Psoas muscle (tissue), 7 donors: ENCODE measurements at regions not wholly inside any gene's neighbourhood (a gene's known extent, or its start where the extent isn't known, plus 50 kb on each side); places are given as distances from the start of the nearest gene placed in this dataset.
"Not testable (repeated sequence)": the region's sequence is repeated elsewhere in the genome, so short reads cannot be mapped to it uniquely, and the experiment has no call there.

Source experiments
- ATAC-seq, 4 donors: fragments of 200-7000 bp; cut with Tn5 transposase; one replicate each; pipeline ENCODE4 v1.9.1; 2020; ENCODE audit warnings: moderate library complexity in 3 of 4, mild to moderate bottlenecking in 2 of 4
- DNase-seq, 2 donors: peaks; one replicate each; pipeline ENCODE4 v3.0.0-alpha.2; 2020
- H3K27ac ChIP-seq: fragments of 200-600 bp; one replicate; pipeline ENCODE4 v1.8.0; 2022
- H3K27me3 ChIP-seq, 3 donors: fragments of 200-600 bp in 1 of 3; one replicate each; pipeline versions ENCODE4 v1.6.1 to v1.8.0; 2013 to 2022; ENCODE audit warnings: low read length in 2 of 3, mild to moderate bottlenecking in 2 of 3, moderate library complexity in 1 of 3; ENCODE audit not compliant: insufficient read depth in 3 of 3
- H3K36me3 ChIP-seq, 2 donors: fragments of 200-600 bp in 1 of 2; one replicate each; pipeline versions ENCODE4 v1.6.1 to v1.8.0; 2013 to 2022; ENCODE audit warnings: low read depth in 1 of 2, mild to moderate bottlenecking in 1 of 2, moderate library complexity in 1 of 2; ENCODE audit not compliant: insufficient read depth in 1 of 2
- H3K4me1 ChIP-seq: fragments of 200-600 bp; one replicate; pipeline ENCODE4 v1.8.0; 2022
- H3K4me3 ChIP-seq: fragments of 200-600 bp; one replicate; pipeline ENCODE4 v1.8.0; 2022; ENCODE audit warnings: mild to moderate bottlenecking
- H3K9me3 ChIP-seq: fragments of 200-600 bp; one replicate; pipeline ENCODE4 v1.8.0; 2022
- CTCF ChIP-seq: fragments of 200-600 bp; IDR thresholded peaks from one replicate; pipeline ENCODE4 v1.8.0; 2022; ENCODE audit warnings: antibody characterized with exemption
- WGBS, 3 donors: extraction: QIAGEN DNeasy Blood & Tissue Kit; methylation state at CpG; one replicate each; pipeline versions ENCODE4 v1.1.6 to v1.1.7; 2013; 5-methylcytosine and 5-hydroxymethylcytosine counted together
- intact Hi-C, 2 donors: fragments of 100-400 bp; cut with DNase I; formaldehyde crosslinking; loops; one replicate each; pipeline versions ENCODE4 v1.11.0 to v1.14.2; 2022
- donor health status: healthy with polysubstance abuse.
- donor health status: DM: no; HTN: no; CAD: no; lungs with moderate emphysema.
- donor health status: Bipolar disorder and iron deficiency.
- donor health status: healthy.
- donor health status: DM: yes; HTN: yes; CAD: no.
- donor health status: DM: no; HTN: no; CAD: no.
- donor health status: DM: yes; HTN: yes; CAD: no.

GRCh38 chr22:22820076-22820475 is 67.5 kb upstream of the IGLL5 start:
- Histone ChIP-seq H3K9me3 (no peaks in the 10 kb centered on the region), H3K4me1 (no peaks in the 10 kb centered on the region), H3K27ac (no peak overlapping the region), H3K36me3 (no peaks in the 10 kb centered on the region), H3K27me3 (peaks cover 0 to 6% (median 0%) of the 10 kb centered on the region in 3 donors), H3K4me3 (no peak overlapping the region)
- DNase-seq (no peak), ATAC-seq (no peak)
- TF ChIP-seq CTCF = no peak
- intact Hi-C loops = no loop called here
- 92 to 98% (median 94%) methylated on average over 3 of the region's 3 CpGs for WGBS, 3 donors

GRCh38 chr22:22820626-22821025 is 67.0 kb upstream of the IGLL5 start:
- Histone ChIP-seq H3K36me3 (no peaks in the 10 kb centered on the region), H3K4me1 (no peaks in the 10 kb centered on the region), H3K27ac (no peak overlapping the region), H3K9me3 (no peaks in the 10 kb centered on the region), H3K4me3 (no peak overlapping the region), H3K27me3 (peaks cover 0 to 6% (median 0%) of the 10 kb centered on the region in 3 donors)
- no peak for DNase-seq
- intact Hi-C loops = no loop called here
- WGBS, 3 donors = 76 to 81% (median 77%) methylated on average over 2 of the region's 2 CpGs
- TF ChIP-seq CTCF = no peak
- no peak for ATAC-seq

- 77 to 81% (median 79%) methylated on average over 2 of the region's 2 CpGs for whole genome bisulfite sequencing, 3 donors
- Histone ChIP-seq H3K27me3 (peaks cover 0 to 6% (median 2%) of the 10 kb centered on the region in 3 donors), H3K36me3 (no peaks in the 10 kb centered on the region), H3K4me1 (no peaks in the 10 kb centered on the region), H3K27ac (no peak overlapping the region), H3K9me3 (no peaks in the 10 kb centered on the region), H3K4me3 (no peak overlapping the region)
- ATAC-seq (no peak), DNase-seq (no peak)
- intact Hi-C loops = no loop called here
- TF ChIP-seq CTCF = no peak
Observed at GRCh38 chr22:22821340-22821739, 66.3 kb upstream of the IGLL5 start.

- ATAC-seq (no peak), DNase-seq (no peak)
- 79 to 84% (median 82%) methylated on average over 6 of the region's 6 CpGs for WGBS, 3 donors
- TF ChIP-seq CTCF = no peak
- Histone ChIP-seq H3K9me3 (no peaks in the 10 kb centered on the region), H3K27ac (no peak overlapping the region), H3K27me3 (peaks cover 0 to 6% (median 6%) of the 10 kb centered on the region in 3 donors), H3K36me3 (no peaks in the 10 kb centered on the region), H3K4me3 (no peak overlapping the region), H3K4me1 (no peaks in the 10 kb centered on the region)
- intact Hi-C loops = no loop called here
Observed at GRCh38 chr22:22822106-22822505, 65.5 kb upstream of the IGLL5 start.

GRCh38 chr22:22822553-22822952 is 65.1 kb upstream of the IGLL5 start:
- not testable (repeated sequence) for H3K4me1 ChIP-seq

More at GRCh38 chr22:22822553-22822952, 65.1 kb upstream of the IGLL5 start:
- H3K27me3 ChIP-seq, DNase-seq, intact Hi-C loops, H3K36me3 ChIP-seq, H3K27ac ChIP-seq, H3K9me3 ChIP-seq, ATAC-seq, H3K4me3 ChIP-seq: not testable (repeated sequence)
- 72 to 76% (median 76%) methylated on average over 3 to 5 of the region's 5 CpGs for WGBS, 3 donors
